Liver (tissue), 8 donors: ENCODE measurements at regions not wholly inside any gene's neighbourhood (a gene's known extent, or its start where the extent isn't known, plus 50 kb on each side); places are given as distances from the start of the nearest gene placed in this dataset.

Source experiments
- DNase-seq: peaks from one replicate; pipeline ENCODE4 v3.0.0-alpha.2; 2017; ENCODE audit warnings: low spot score
- H3K27ac ChIP-seq, 2 donors: one replicate each; pipeline ENCODE4 v1.7.0; 2013; ENCODE audit warnings: inconsistent platforms in 2 of 2, low read length in 2 of 2, control low read depth in 1 of 2, low read depth in 1 of 2, mild to moderate bottlenecking in 1 of 2
- H3K27me3 ChIP-seq, 4 donors: one replicate each; pipeline versions ENCODE4 v1.6.1 to v1.7.0; 2013; ENCODE audit warnings: low read length in 3 of 4, inconsistent platforms in 1 of 4, mild to moderate bottlenecking in 1 of 4, moderate library complexity in 1 of 4; ENCODE audit not compliant: control insufficient read depth in 4 of 4, insufficient read depth in 4 of 4
- H3K36me3 ChIP-seq, 4 donors: one replicate each; pipeline versions ENCODE4 v1.6.1 to v1.7.0; 2013; ENCODE audit warnings: low read length in 3 of 4, mild to moderate bottlenecking in 3 of 4, low read depth in 1 of 4, moderate library complexity in 1 of 4; ENCODE audit not compliant: control insufficient read depth in 4 of 4, insufficient read depth in 3 of 4
- H3K4me1 ChIP-seq, 4 donors: one replicate each; pipeline versions ENCODE4 v1.6.1 to v1.7.0; 2013; ENCODE audit warnings: low read length in 3 of 4, mild to moderate bottlenecking in 3 of 4, moderate library complexity in 1 of 4; ENCODE audit not compliant: control insufficient read depth in 4 of 4, insufficient read depth in 4 of 4
- H3K4me3 ChIP-seq, 3 donors: one replicate each; pipeline versions ENCODE4 v1.6.1 to v1.7.0; 2013; ENCODE audit warnings: low read length in 3 of 3, control low read depth in 1 of 3, low read depth in 1 of 3, mild to moderate bottlenecking in 1 of 3
- H3K9ac ChIP-seq, 2 donors: one replicate each; pipeline ENCODE4 v1.7.0; 2013; ENCODE audit warnings: low read length in 2 of 2, mild to moderate bottlenecking in 2 of 2, moderate library complexity in 2 of 2, control low read depth in 1 of 2, low read depth in 1 of 2
- H3K9me3 ChIP-seq, 4 donors: one replicate each; pipeline versions ENCODE4 v1.6.1 to v1.7.0; 2013; ENCODE audit warnings: low read length in 3 of 4; ENCODE audit not compliant: control insufficient read depth in 4 of 4
- CTCF ChIP-seq: fragments of 150-350 bp; IDR thresholded peaks from 2 replicates; pipeline ENCODE4 v1.5.1; 2017; ENCODE audit warnings: improper control_type of control experiment, low read depth, low read length; ENCODE audit not compliant: missing input control
- EGR1 ChIP-seq, 2 donors: IDR thresholded peaks; 2 replicates each; pipeline ENCODE4 v1.6.1; 2016 to 2018; ENCODE audit warnings: antibody characterized with exemption in 2 of 2, low read depth in 2 of 2
- FOXA1 ChIP-seq: IDR thresholded peaks from 2 replicates; pipeline ENCODE4 v1.6.1; 2016; ENCODE audit warnings: antibody characterized with exemption
- FOXA2 ChIP-seq: IDR thresholded peaks from 2 replicates; pipeline ENCODE4 v1.6.1; 2016; ENCODE audit warnings: antibody characterized with exemption
- GABPA ChIP-seq, 2 donors: IDR thresholded peaks in 1 of 2; conservative IDR thresholded peaks in 1 of 2; 2 replicates each; pipeline ENCODE4 v1.6.1; 2016; ENCODE audit warnings: antibody characterized with exemption in 2 of 2, mild to moderate bottlenecking in 1 of 2, moderate library complexity in 1 of 2
- HNF4A ChIP-seq, 2 donors: conservative IDR thresholded peaks; 2 replicates each; pipeline ENCODE4 v1.6.1; 2016; ENCODE audit warnings: antibody characterized with exemption in 2 of 2, mild to moderate bottlenecking in 2 of 2
- HNF4G ChIP-seq: IDR thresholded peaks from 2 replicates; pipeline ENCODE4 v1.6.1; 2016; ENCODE audit warnings: antibody characterized with exemption
- JUND ChIP-seq, 2 donors: IDR thresholded peaks; 2 replicates each; pipeline ENCODE4 v1.6.1; 2016; ENCODE audit warnings: antibody characterized with exemption in 2 of 2
- NR2F2 ChIP-seq: IDR thresholded peaks from 2 replicates; pipeline ENCODE4 v1.6.1; 2016; ENCODE audit warnings: antibody characterized with exemption
- RAD21 ChIP-seq, 2 donors: IDR thresholded peaks; 2 replicates each; pipeline ENCODE4 v1.6.1; 2016; ENCODE audit warnings: antibody characterized with exemption in 2 of 2, mild to moderate bottlenecking in 2 of 2
- RXRA ChIP-seq, 2 donors: IDR thresholded peaks; 2 replicates each; pipeline ENCODE4 v1.6.1; 2017 to 2018; ENCODE audit warnings: antibody characterized with exemption in 2 of 2, mild to moderate bottlenecking in 1 of 2
- SP1 ChIP-seq: IDR thresholded peaks from 2 replicates; pipeline ENCODE4 v1.6.1; 2018; ENCODE audit warnings: antibody characterized with exemption, mild to moderate bottlenecking
- TAF1 ChIP-seq: conservative IDR thresholded peaks from 2 replicates; pipeline ENCODE4 v1.6.1; 2016; ENCODE audit warnings: antibody characterized with exemption, mild to moderate bottlenecking
- YY1 ChIP-seq: IDR thresholded peaks from 2 replicates; pipeline ENCODE4 v1.6.1; 2016; ENCODE audit warnings: antibody characterized with exemption, mild to moderate bottlenecking
- WGBS: extraction: QIAGEN DNeasy Blood & Tissue Kit; methylation state at CpG from one replicate; pipeline ENCODE4 v1.1.7; 2013; 5-methylcytosine and 5-hydroxymethylcytosine counted together
- TF ChIP-seq, protein P1 (sequence below): IDR thresholded peaks from 2 replicates; pipeline ENCODE4 v1.6.1; 2016; ENCODE audit warnings: antibody characterized with exemption
- TF ChIP-seq, protein P2 (sequence below): IDR thresholded peaks from 2 replicates; pipeline ENCODE4 v1.6.1; 2016; ENCODE audit warnings: antibody characterized with exemption, mild to moderate bottlenecking
- TF ChIP-seq, protein P3 (sequence below): IDR thresholded peaks from 2 replicates; pipeline ENCODE4 v1.6.1; 2016; ENCODE audit warnings: antibody characterized with exemption
- donor health status: healthy.
- donor health status: healthy.
- donor health status: healthy.
- donor health status: healthy.
- donor health status: healthy.

DNA sequence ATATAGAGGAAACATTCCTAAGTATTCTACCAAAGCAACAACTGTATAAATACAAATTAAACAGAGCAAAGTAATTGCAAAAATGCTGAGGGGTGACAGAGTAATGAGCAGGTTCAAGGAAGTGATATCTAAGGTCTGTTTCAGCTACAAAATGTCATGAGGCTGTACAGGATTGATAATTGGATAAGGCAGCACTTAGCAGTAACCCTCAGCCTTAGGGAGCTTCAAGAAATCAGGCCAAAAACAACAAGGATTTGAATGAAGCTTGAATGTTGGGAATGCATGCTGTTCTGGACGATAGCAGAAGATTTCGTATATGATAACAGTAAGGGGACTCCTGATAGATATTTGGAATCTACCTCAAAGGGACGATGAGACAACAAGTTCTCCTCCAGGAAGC lies 142.0 kb upstream of the MMADHC start:
- H3K27ac ChIP-seq: no peak overlapping the region
- no peaks in the 10 kb centered on the region for H3K4me1 ChIP-seq
- H3K36me3 ChIP-seq: no peaks in the 10 kb centered on the region
- no peak for DNase-seq
- H3K27me3 ChIP-seq: no peaks in the 10 kb centered on the region
- no peaks in the 10 kb centered on the region for H3K9me3 ChIP-seq
- TF ChIP-seq NR2F2 (no peak), CTCF (no peak), RXRA (IDR thresholded peaks at IDR 0.05) (no peak), YY1 (no peak), FOXA2 (no peak), TAF1 (no peak), FOXA1 (no peak), RAD21 (IDR thresholded peaks at IDR 0.05) (no peak), JUND (IDR thresholded peaks at IDR 0.05) (no peak)
- TF ChIP-seq, protein P1, sequence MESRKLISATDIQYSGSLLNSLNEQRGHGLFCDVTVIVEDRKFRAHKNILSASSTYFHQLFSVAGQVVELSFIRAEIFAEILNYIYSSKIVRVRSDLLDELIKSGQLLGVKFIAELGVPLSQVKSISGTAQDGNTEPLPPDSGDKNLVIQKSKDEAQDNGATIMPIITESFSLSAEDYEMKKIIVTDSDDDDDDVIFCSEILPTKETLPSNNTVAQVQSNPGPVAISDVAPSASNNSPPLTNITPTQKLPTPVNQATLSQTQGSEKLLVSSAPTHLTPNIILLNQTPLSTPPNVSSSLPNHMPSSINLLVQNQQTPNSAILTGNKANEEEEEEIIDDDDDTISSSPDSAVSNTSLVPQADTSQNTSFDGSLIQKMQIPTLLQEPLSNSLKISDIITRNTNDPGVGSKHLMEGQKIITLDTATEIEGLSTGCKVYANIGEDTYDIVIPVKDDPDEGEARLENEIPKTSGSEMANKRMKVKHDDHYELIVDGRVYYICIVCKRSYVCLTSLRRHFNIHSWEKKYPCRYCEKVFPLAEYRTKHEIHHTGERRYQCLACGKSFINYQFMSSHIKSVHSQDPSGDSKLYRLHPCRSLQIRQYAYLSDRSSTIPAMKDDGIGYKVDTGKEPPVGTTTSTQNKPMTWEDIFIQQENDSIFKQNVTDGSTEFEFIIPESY: no peak
- TF ChIP-seq, protein P2, sequence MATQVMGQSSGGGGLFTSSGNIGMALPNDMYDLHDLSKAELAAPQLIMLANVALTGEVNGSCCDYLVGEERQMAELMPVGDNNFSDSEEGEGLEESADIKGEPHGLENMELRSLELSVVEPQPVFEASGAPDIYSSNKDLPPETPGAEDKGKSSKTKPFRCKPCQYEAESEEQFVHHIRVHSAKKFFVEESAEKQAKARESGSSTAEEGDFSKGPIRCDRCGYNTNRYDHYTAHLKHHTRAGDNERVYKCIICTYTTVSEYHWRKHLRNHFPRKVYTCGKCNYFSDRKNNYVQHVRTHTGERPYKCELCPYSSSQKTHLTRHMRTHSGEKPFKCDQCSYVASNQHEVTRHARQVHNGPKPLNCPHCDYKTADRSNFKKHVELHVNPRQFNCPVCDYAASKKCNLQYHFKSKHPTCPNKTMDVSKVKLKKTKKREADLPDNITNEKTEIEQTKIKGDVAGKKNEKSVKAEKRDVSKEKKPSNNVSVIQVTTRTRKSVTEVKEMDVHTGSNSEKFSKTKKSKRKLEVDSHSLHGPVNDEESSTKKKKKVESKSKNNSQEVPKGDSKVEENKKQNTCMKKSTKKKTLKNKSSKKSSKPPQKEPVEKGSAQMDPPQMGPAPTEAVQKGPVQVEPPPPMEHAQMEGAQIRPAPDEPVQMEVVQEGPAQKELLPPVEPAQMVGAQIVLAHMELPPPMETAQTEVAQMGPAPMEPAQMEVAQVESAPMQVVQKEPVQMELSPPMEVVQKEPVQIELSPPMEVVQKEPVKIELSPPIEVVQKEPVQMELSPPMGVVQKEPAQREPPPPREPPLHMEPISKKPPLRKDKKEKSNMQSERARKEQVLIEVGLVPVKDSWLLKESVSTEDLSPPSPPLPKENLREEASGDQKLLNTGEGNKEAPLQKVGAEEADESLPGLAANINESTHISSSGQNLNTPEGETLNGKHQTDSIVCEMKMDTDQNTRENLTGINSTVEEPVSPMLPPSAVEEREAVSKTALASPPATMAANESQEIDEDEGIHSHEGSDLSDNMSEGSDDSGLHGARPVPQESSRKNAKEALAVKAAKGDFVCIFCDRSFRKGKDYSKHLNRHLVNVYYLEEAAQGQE: no peak
- no peak overlapping the region for H3K4me3 ChIP-seq
- 90% methylated on average over 3 of the region's 3 CpGs for WGBS
- no peak overlapping the region for H3K9ac ChIP-seq

DNA sequence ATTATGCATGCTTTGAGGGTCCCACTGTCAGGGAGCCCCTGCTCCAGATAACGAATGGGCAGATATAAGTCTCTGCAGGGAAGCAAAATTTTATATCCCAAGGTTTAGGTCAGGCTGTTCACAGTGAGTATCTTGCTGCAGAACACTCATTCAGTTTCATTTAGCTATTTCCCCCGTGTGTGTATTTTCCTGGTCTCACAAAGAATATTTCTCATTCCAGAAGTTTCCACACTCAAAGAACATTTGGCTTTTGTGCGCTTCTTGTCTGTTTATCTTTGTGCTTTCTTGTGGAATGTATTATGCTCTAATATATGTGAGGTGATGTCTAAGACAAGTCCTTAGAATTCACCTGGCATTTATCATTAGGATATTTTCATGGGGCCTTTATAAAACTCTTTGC lies 140.4 kb upstream of the MMADHC start:
- no peak overlapping the region for H3K9ac ChIP-seq
- no peak overlapping the region for H3K27ac ChIP-seq
- no peak for DNase-seq
- H3K9me3 ChIP-seq: no peaks in the 10 kb centered on the region
- no peak overlapping the region for H3K4me3 ChIP-seq
- no peaks in the 10 kb centered on the region for H3K27me3 ChIP-seq
- H3K4me1 ChIP-seq: no peaks in the 10 kb centered on the region
- WGBS: 82% methylated on average over 3 of the region's 3 CpGs
- H3K36me3 ChIP-seq: no peaks in the 10 kb centered on the region
- TF ChIP-seq, protein P3, sequence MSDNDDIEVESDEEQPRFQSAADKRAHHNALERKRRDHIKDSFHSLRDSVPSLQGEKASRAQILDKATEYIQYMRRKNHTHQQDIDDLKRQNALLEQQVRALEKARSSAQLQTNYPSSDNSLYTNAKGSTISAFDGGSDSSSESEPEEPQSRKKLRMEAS: no peak
- no peak for TF ChIP-seq CTCF
- no peak for TF ChIP-seq JUND (IDR thresholded peaks at IDR 0.05)
- TF ChIP-seq NR2F2: no peak
- TF ChIP-seq, protein P2: no peak
- no peak for TF ChIP-seq FOXA2
- no peak for TF ChIP-seq TAF1
- no peak for TF ChIP-seq SP1
- TF ChIP-seq, protein P1: no peak
- no peak for TF ChIP-seq FOXA1
- TF ChIP-seq GABPA (IDR thresholded peaks at IDR 0.05 in 1 of 2, conservative IDR thresholded peaks at IDR 0.05 in 1 of 2): no peak
- TF ChIP-seq YY1: no peak
- TF ChIP-seq HNF4G: no peak
- TF ChIP-seq HNF4A (conservative IDR thresholded peaks at IDR 0.05): no peak
- TF ChIP-seq EGR1 (IDR thresholded peaks at IDR 0.05; ENCODE audit: low read depth in 2 of 2): no peak
